H1 (cell line): ENCODE measurements at regions not wholly inside any gene's neighbourhood (a gene's known extent, or its start where the extent isn't known, plus 50 kb on each side); places are given as distances from the start of the nearest gene placed in this dataset.

Experiments
- BRCA1 ChIP-seq: IDR thresholded peaks from 2 replicates; pipeline ENCODE4 v1.6.1; 2012; ENCODE audit warnings: low read depth, low read length, improper control_type of control experiment
- POU5F1 ChIP-seq: IDR thresholded peaks from 2 replicates; pipeline ENCODE4 v1.6.1; 2011; ENCODE audit warnings: low read depth, mild to moderate bottlenecking, low read length, moderate library complexity

DNA sequence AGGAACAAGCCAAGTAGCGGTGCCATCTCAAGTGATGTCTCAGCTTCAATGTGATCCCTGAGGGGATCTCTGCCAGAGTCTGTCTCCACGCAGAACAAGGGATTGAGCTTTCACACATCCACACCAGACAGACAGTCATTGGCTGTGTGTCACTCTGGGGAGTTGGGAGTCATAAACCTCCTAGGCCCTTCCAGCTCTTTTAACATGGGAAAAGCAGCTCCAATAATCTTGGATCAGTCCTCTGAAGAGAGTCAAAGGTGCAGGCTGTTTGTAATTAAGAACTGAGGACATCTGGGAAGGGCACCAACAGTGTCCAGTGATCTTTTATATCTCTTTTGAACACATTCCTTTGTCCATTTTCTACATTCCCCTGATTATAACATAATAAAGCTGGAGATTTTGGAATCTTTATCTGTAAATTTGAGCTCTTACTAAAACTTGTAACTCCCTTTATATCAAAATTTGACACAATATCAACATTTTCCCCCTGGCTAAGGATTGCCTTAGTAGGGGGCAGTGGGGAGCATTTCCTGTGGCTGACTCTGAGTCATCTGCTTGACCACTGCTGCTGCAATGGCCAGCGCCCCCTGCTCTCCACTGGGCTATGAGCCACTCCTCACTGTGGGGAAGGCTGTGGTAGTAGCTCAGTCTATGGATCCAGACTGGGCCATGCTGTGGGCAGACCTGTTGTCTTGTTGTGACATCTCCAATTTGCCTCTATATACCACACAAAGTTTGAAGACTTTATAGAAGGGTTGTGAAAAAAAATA, 284.4 kb downstream of the OSTF1 start (continued):
- TF ChIP-seq POU5F1, result no peak
- TF ChIP-seq BRCA1, result no peak
